ENCODE measurements at regions not wholly inside any gene's neighbourhood (a gene's known extent, or its start where the extent isn't known, plus 50 kb on each side); places are given as distances from the start of the nearest gene placed in this dataset.

DNA sequence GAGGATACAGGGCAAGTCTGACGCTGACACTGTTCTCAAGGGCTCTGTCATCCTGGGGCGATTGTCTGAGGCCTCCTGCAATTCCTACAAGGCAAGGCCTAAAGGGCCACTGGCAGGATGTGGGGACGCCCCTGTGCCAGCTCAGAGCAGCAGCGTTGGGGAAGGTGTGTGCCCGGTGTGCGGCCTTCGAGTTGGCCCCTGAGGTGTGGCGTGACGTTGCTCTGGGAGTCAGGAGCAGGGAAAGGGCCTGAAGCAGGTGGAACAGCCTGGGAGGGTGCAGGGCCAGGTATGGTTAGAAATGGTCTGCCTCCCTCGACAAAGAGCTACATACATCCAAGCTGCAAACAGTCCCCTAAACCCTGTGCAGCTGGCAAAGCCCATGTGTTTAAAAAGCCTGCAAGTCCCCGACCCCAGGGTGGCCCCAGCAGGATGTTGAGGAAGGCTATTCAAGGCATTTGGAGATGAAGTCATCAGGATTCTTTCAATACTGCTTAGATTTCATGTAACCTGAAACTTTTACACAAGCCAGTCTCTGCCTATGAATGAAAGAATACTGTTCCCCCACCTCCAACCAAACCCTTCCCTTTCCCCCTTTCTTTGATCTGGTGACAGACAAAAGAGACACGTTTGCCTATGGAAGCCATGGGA lies 142.5 kb upstream of the TNS3 start:
- peak overlapping the region; percentile 47 for H4K91ac ChIP-seq (replicated peaks; ENCODE audit: insufficient read length, low read length)
- peak overlapping the region; percentile 52; the same call in 1 of the 2 replicates for H3K18ac ChIP-seq (ENCODE audit: extremely low read depth, low read length)
- POLR2A ChIA-PET (ENCODE audit: partially characterized antibody): no interaction called here
- no peak overlapping the region for H3K56ac ChIP-seq (replicated peaks; ENCODE audit: insufficient read length, low read depth, low read length)
- no peak overlapping the region for H2AK5ac ChIP-seq (ENCODE audit: low read depth, low read length)
- no peak overlapping the region for H2BK5ac ChIP-seq (ENCODE audit: low read depth, low read length)
- no peaks in the 10 kb centered on the region for H4K20me1 ChIP-seq (replicated peaks in 1 of 2; ENCODE audit: control insufficient read depth in 1 of 2, insufficient read depth in 2 of 2, low read length in 2 of 2)
- no peaks in the 10 kb centered on the region for H3K36me3 ChIP-seq (ENCODE audit: control insufficient read depth in 2 of 4, insufficient read depth in 4 of 4, low read length in 3 of 4)
- FAIRE-seq (peak; percentile 42), DNase-seq (ENCODE audit: low read depth in 1 of 2, low spot score in 2 of 2) (peak in 1 of 2 experiments; percentile 15)
- no peak overlapping the region for H3K4ac ChIP-seq (replicated peaks; ENCODE audit: insufficient read length, low read depth, low read length)
- peak overlapping the region; percentile 16 to 26; a peak in 1 of 4 replicates for H3K4me2 ChIP-seq (ENCODE audit: insufficient read depth in 1 of 2, low read depth in 2 of 2, low read length in 2 of 2)
- H3K23me2 ChIP-seq (ENCODE audit: low read depth, low read length): no peaks in the 10 kb centered on the region
- H3K14ac ChIP-seq (ENCODE audit: insufficient read length): no peak overlapping the region
- no peak overlapping the region for H3K23ac ChIP-seq (ENCODE audit: insufficient read length)
- CTCF ChIA-PET (ENCODE audit: partially characterized antibody): interaction anchor here (1.0 to 1.5 kb wide), 4 partner anchors 10 to 170 kb away, joined by 3 to 5 read pairs (median 4); no protein-coding TSS in a partner anchor
- H2BK120ac ChIP-seq (replicated peaks; ENCODE audit: low read depth, low read length): no peak overlapping the region
- H2BK15ac ChIP-seq (ENCODE audit: low read length): no peak overlapping the region
- H4K8ac ChIP-seq (ENCODE audit: extremely low read depth, insufficient read depth, low read length): no peak overlapping the region
- H2AFZ ChIP-seq (ENCODE audit: low read length): peak overlapping the region; percentile 43; the same call in 1 of the 2 replicates
- no peaks in the 10 kb centered on the region for H3K27me3 ChIP-seq (replicated peaks in 1 of 4; ENCODE audit: control insufficient read depth in 3 of 4, extremely low read depth in 1 of 4, insufficient read depth in 3 of 4, low read length in 3 of 4)
- 68% methylated on average over 12 of the region's 12 CpGs; no CpG with 5 or more reads in 1 of the 2 experiments for WGBS, 2 experiments (ENCODE audit: extremely low coverage in 1 of 2, insufficient coverage in 1 of 2, insufficient read length in 1 of 2, insufficient replicate concordance in 2 of 2, low coverage in 1 of 2, low lambda C conversion rate in 2 of 2, missing lambda C conversion rate in 1 of 2)
- peak overlapping the region in 1 of 4 experiments; percentile 8; a peak in 1 of 8 replicates for H3K4me3 ChIP-seq (ENCODE audit: extremely low read depth in 1 of 4, insufficient read depth in 2 of 4, low read depth in 3 of 4, low read length in 4 of 4)
- H3K9ac ChIP-seq (replicated peaks in 1 of 4; ENCODE audit: extremely low read depth in 1 of 4, low read depth in 3 of 4, low read length in 3 of 4): no peak overlapping the region
- H4K5ac ChIP-seq (ENCODE audit: insufficient read length, low read depth, low read length): no peak overlapping the region
- no peak for TF ChIP-seq SIN3A (conservative IDR thresholded peaks at IDR 0.05 in 1 of 2, IDR thresholded peaks at IDR 0.05 in 1 of 2; ENCODE audit: low read depth in 1 of 2, low read length in 2 of 2)
- peak; percentile 50; the same call in 1 of the 2 replicates for TF ChIP-seq JUND (IDR thresholded peaks at IDR 0.05; ENCODE audit: low read length)
- TF ChIP-seq, protein P1, sequence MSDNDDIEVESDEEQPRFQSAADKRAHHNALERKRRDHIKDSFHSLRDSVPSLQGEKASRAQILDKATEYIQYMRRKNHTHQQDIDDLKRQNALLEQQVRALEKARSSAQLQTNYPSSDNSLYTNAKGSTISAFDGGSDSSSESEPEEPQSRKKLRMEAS (IDR thresholded peaks at IDR 0.05): 0 out of 2 replicates have a peak, but pooled peaks have one; percentile 34
- TF ChIP-seq JUN (IDR thresholded peaks at IDR 0.05; ENCODE audit: low read depth, low read length): 0 out of 2 replicates have a peak, but pooled peaks have one; percentile 40
- TF ChIP-seq CHD1 (IDR thresholded peaks at IDR 0.05; ENCODE audit: low read depth, low read length): no peak
- no peak for TF ChIP-seq SP2 (IDR thresholded peaks at IDR 0.05; ENCODE audit: low read length)
- peak; percentile 24 for TF ChIP-seq ASH2L (IDR thresholded peaks at IDR 0.05; ENCODE audit: low read length)
- no peaks in the 10 kb centered on the region for H3K79me2 ChIP-seq (ENCODE audit: control insufficient read depth in 1 of 2, insufficient read depth in 2 of 2, low read length in 2 of 2)
- H2BK12ac ChIP-seq (ENCODE audit: low read depth, low read length): peak overlapping the region; percentile 64; the same call in 1 of the 2 replicates
- peaks cover 0 to 14% (median 7%) of the 10 kb centered on the region in 4 experiments; a peak in 6 of 7 replicates for H3K4me1 ChIP-seq (replicated peaks in 1 of 4; ENCODE audit: control insufficient read depth in 3 of 4, insufficient read depth in 4 of 4, low read length in 3 of 4)
- no peak overlapping the region for H3K27ac ChIP-seq (ENCODE audit: low read depth, low read length)
- H3K9me3 ChIP-seq (ENCODE audit: insufficient read depth in 2 of 2, low read depth in 1 of 2, low read length in 1 of 2): no peaks in the 10 kb centered on the region
- H2BK20ac ChIP-seq (ENCODE audit: low read length): peak overlapping the region; percentile 97
- H3K79me1 ChIP-seq (ENCODE audit: low read depth, low read length): no peaks in the 10 kb centered on the region
